Gastroesophageal sphincter (tissue), 4 donors: ENCODE measurements at regions not wholly inside any gene's neighbourhood (a gene's known extent, or its start where the extent isn't known, plus 50 kb on each side); places are given as distances from the start of the nearest gene placed in this dataset.
A peak's percentile ranks its signal among the peaks of the same experiment; 100 is the strongest.

Source experiments
- ATAC-seq: fragments of 150-250 bp; one replicate; pipeline ENCODE4 v1.9.1; 2016; ENCODE audit warnings: mild to moderate bottlenecking, moderate library complexity
- H3K27ac ChIP-seq, 4 donors: fragments of 200-600 bp; sonication (generic) in 3 of 4; 1 replicate in 3 of 4; 2 replicates in 1 of 4; pipeline ENCODE4 v1.5.1; 2016 to 2019
- H3K27me3 ChIP-seq: fragments of 200-600 bp; sonication (generic); one replicate; pipeline ENCODE4 v1.5.1; 2019
- H3K36me3 ChIP-seq, 2 donors: fragments of 200-600 bp; sonication (generic); one replicate each; pipeline ENCODE4 v1.5.1; 2019; ENCODE audit warnings: control low read depth in 1 of 2
- H3K4me1 ChIP-seq, 3 donors: fragments of 200-600 bp; sonication (generic); 1 replicate in 2 of 3; 2 replicates in 1 of 3; pipeline ENCODE4 v1.5.1; 2016 to 2019; ENCODE audit warnings: control low read depth in 2 of 3
- H3K4me3 ChIP-seq, 2 donors: fragments of 200-600 bp; sonication (generic); one replicate each; pipeline ENCODE4 v1.5.1; 2019; ENCODE audit warnings: mild to moderate bottlenecking in 1 of 2, moderate library complexity in 1 of 2
- H3K9me3 ChIP-seq, 3 donors: fragments of 200-600 bp; sonication (generic); one replicate each; pipeline ENCODE4 v1.5.1; 2017 to 2019; ENCODE audit warnings: control low read depth in 2 of 3
- CTCF ChIP-seq, 4 experiments: fragments of 200-600 bp in 2 of 4; fragments of 450-650 bp in 2 of 4; sonication (generic) in 1 of 4; IDR thresholded peaks; one replicate each; pipeline ENCODE4 v1.5.1; 2017 to 2019; ENCODE audit warnings: antibody characterized with exemption in 4 of 4, mild to moderate bottlenecking in 2 of 4, moderate library complexity in 2 of 4
- EP300 ChIP-seq: sonication (generic); formaldehyde crosslinking; IDR thresholded peaks from one replicate; pipeline ENCODE4 v1.6.1; 2017; ENCODE audit warnings: antibody characterized with exemption, mild to moderate bottlenecking
- POLR2A ChIP-seq, 2 donors: fragments of 450-650 bp; IDR thresholded peaks; one replicate each; pipeline ENCODE4 v1.6.1; 2017; ENCODE audit warnings: antibody characterized with exemption in 2 of 2, mild to moderate bottlenecking in 2 of 2, moderate library complexity in 1 of 2
- POLR2AphosphoS5 ChIP-seq: sonication (generic); formaldehyde crosslinking; IDR thresholded peaks from one replicate; pipeline ENCODE4 v1.6.1; 2017; ENCODE audit warnings: antibody characterized with exemption
- WGBS, 2 donors: methylation state at CpG; one replicate each; pipeline ENCODE4 v1.1.5; 2018; ENCODE audit warnings: low coverage in 1 of 2; 5-methylcytosine and 5-hydroxymethylcytosine counted together

GRCh38 chr22:27512283-27512761 lies 289.2 kb downstream of the MN1 start:
- peak; percentile 40 for TF ChIP-seq POLR2AphosphoS5
- TF ChIP-seq POLR2A (IDR thresholded peaks at IDR 0.05): no peak
- Histone ChIP-seq H3K36me3 (no peaks in the 10 kb centered on the region), H3K27ac (peak overlapping the region in 3 of 4 donors; percentile 35 to 62 (median 61)), H3K9me3 (peaks cover 0 to 7% (median 0%) of the 10 kb centered on the region in 3 donors), H3K27me3 (no peaks in the 10 kb centered on the region), H3K4me3 (no peak overlapping the region), H3K4me1 (peaks cover 0 to 9% (median 8%) of the 10 kb centered on the region in 3 donors)
- 0 to 26% methylated on average over 1 to 9 of the region's 13 CpGs for whole genome bisulfite sequencing, 2 donors
- peak; percentile 79 for ATAC-seq

GRCh38 chr22:27513021-27513420 lies 288.5 kb downstream of the MN1 start:
- H3K27me3 ChIP-seq: no peaks in the 10 kb centered on the region
- no peak for TF ChIP-seq CTCF (IDR thresholded peaks at IDR 0.05)
- TF ChIP-seq POLR2A (IDR thresholded peaks at IDR 0.05): no peak
- no peak for TF ChIP-seq EP300
- no peak for TF ChIP-seq POLR2AphosphoS5
- peak overlapping the region in 2 of 4 donors; percentile 61 to 62 for H3K27ac ChIP-seq
- H3K4me3 ChIP-seq: no peak overlapping the region
- 40 to 46% methylated on average over 2 of the region's 2 CpGs for WGBS, 2 donors
- no peaks in the 10 kb centered on the region for H3K36me3 ChIP-seq
- no peak for ATAC-seq
- peaks cover 0 to 9% (median 8%) of the 10 kb centered on the region in 3 donors for H3K4me1 ChIP-seq
- H3K9me3 ChIP-seq: peaks cover 0 to 7% (median 0%) of the 10 kb centered on the region in 3 donors

- ATAC-seq: peak; percentile 67
- TF ChIP-seq CTCF (IDR thresholded peaks at IDR 0.05) (no peak), POLR2AphosphoS5 (no peak), POLR2A (IDR thresholded peaks at IDR 0.05) (no peak), EP300 (no peak)
- Histone ChIP-seq H3K36me3 (no peaks in the 10 kb centered on the region), H3K27me3 (no peaks in the 10 kb centered on the region), H3K4me1 (peaks cover 0 to 9% (median 8%) of the 10 kb centered on the region in 3 donors), H3K27ac (peak overlapping the region in 3 of 4 donors; percentile 38 to 62 (median 45)), H3K4me3 (no peak overlapping the region), H3K9me3 (no peaks in the 10 kb centered on the region)
- WGBS, 2 donors: 50 to 69% methylated on average over 6 to 9 of the region's 9 CpGs
Observed at GRCh38 chr22:27514601-27515523, 286.7 kb downstream of the MN1 start.

GRCh38 chr22:27517361-27518155 lies 284.0 kb downstream of the MN1 start:
- H3K27ac ChIP-seq: no peak overlapping the region
- peaks cover 0 to 3% (median 1%) of the 10 kb centered on the region in 3 donors for H3K4me1 ChIP-seq
- 54 to 100% methylated on average over 3 to 4 of the region's 7 CpGs for WGBS, 2 donors
- TF ChIP-seq POLR2A (IDR thresholded peaks at IDR 0.05) (no peak), EP300 (no peak), POLR2AphosphoS5 (no peak), CTCF (IDR thresholded peaks at IDR 0.05) (no peak)
- H3K4me3 ChIP-seq: no peak overlapping the region
- no peaks in the 10 kb centered on the region for H3K27me3 ChIP-seq
- no peaks in the 10 kb centered on the region for H3K9me3 ChIP-seq
- H3K36me3 ChIP-seq: no peaks in the 10 kb centered on the region
- ATAC-seq: no peak
